HUES64 (cell line): ENCODE measurements at regions not wholly inside any gene's neighbourhood (a gene's known extent, or its start where the extent isn't known, plus 50 kb on each side); places are given as distances from the start of the nearest gene placed in this dataset.
"Not testable (repeated sequence)": the region's sequence is repeated elsewhere in the genome, so short reads cannot be mapped to it uniquely, and the experiment has no call there.

ENCODE experiments used
- H3K27ac ChIP-seq: 2 replicates; pipeline ENCODE4 v1.7.0; 2013; ENCODE audit warnings: low read depth, low read length, inconsistent platforms
- H3K27me3 ChIP-seq: 2 replicates; pipeline ENCODE4 v1.6.1; 2013; ENCODE audit warnings: mild to moderate bottlenecking, low read length; ENCODE audit not compliant: insufficient read depth
- H3K36me3 ChIP-seq: 2 replicates; pipeline ENCODE4 v1.6.1; 2013; ENCODE audit warnings: mild to moderate bottlenecking, low read length; ENCODE audit not compliant: insufficient read depth
- H3K4me1 ChIP-seq: 2 replicates; pipeline ENCODE4 v1.6.1; 2013; ENCODE audit warnings: mild to moderate bottlenecking, low read length, moderate library complexity; ENCODE audit not compliant: insufficient read depth
- H3K4me3 ChIP-seq: 2 replicates; pipeline ENCODE4 v1.5.1; 2013; ENCODE audit warnings: mild to moderate bottlenecking, low read length, moderate library complexity
- H3K9ac ChIP-seq: 2 replicates; pipeline ENCODE4 v1.6.1; 2013; ENCODE audit warnings: mild to moderate bottlenecking, low read depth, low read length
- H3K9me3 ChIP-seq: 2 replicates; pipeline ENCODE4 v1.6.1; 2013; ENCODE audit warnings: low read depth, low read length; ENCODE audit not compliant: insufficient read depth
- WGBS: fragments of 150-250, 120-280 bp; methylation state at CpG from one replicate; pipeline ENCODE4 v1.1.7; 2013; ENCODE audit warnings: missing lambda C conversion rate; 5-methylcytosine and 5-hydroxymethylcytosine counted together

- H3K27ac ChIP-seq, H3K27me3 ChIP-seq, H3K9me3 ChIP-seq, H3K36me3 ChIP-seq, H3K4me1 ChIP-seq, H3K9ac ChIP-seq: not testable (repeated sequence)
- WGBS, result 56% methylated on average over 7 of the region's 7 CpGs
- 0 out of 2 replicates have a peak overlapping the region, but pooled peaks have one; percentile 7 for H3K4me3 ChIP-seq
These were observed 114.3 kb upstream of the PALM2AKAP2 start for GRCh38 chr9:109665736-109666135.

GRCh38 chr9:109681301-109681700, 98.7 kb upstream of the PALM2AKAP2 start:
- H3K27ac ChIP-seq, result no peak overlapping the region
- H3K9ac ChIP-seq, result no peak overlapping the region
- H3K4me3 ChIP-seq, result no peak overlapping the region
- H3K4me1 ChIP-seq, result peaks cover 12% of the 10 kb centered on the region
- H3K36me3 ChIP-seq, result no peaks in the 10 kb centered on the region
- WGBS, result 85% methylated on average over 2 of the region's 2 CpGs
- H3K27me3 ChIP-seq, result no peaks in the 10 kb centered on the region
- H3K9me3 ChIP-seq, result no peaks in the 10 kb centered on the region

- Histone ChIP-seq H3K27ac (no peak overlapping the region), H3K9me3 (no peaks in the 10 kb centered on the region), H3K4me3 (no peak overlapping the region), H3K27me3 (no peaks in the 10 kb centered on the region), H3K4me1 (peaks cover 12% of the 10 kb centered on the region), H3K36me3 (no peaks in the 10 kb centered on the region), H3K9ac (no peak overlapping the region)
- WGBS, result 100% methylated on average over 1 of the region's 1 CpG
These were observed 97.8 kb upstream of the PALM2AKAP2 start for GRCh38 chr9:109682227-109682626.

GRCh38 chr9:109683521-109683920, 96.5 kb upstream of the PALM2AKAP2 start:
- no peak overlapping the region for H3K4me3 ChIP-seq
- H3K4me1 ChIP-seq, result peaks cover 12% of the 10 kb centered on the region
- no peak overlapping the region for H3K9ac ChIP-seq
- H3K27me3 ChIP-seq, result no peaks in the 10 kb centered on the region
- H3K27ac ChIP-seq, result no peak overlapping the region
- H3K9me3 ChIP-seq, result no peaks in the 10 kb centered on the region
- no peaks in the 10 kb centered on the region for H3K36me3 ChIP-seq
- 96% methylated on average over 3 of the region's 3 CpGs for WGBS

GRCh38 chr9:109689701-109690100, 90.3 kb upstream of the PALM2AKAP2 start:
- no peaks in the 10 kb centered on the region for H3K36me3 ChIP-seq
- no peaks in the 10 kb centered on the region for H3K9me3 ChIP-seq
- H3K9ac ChIP-seq, result no peak overlapping the region
- H3K27me3 ChIP-seq, result no peaks in the 10 kb centered on the region
- no peaks in the 10 kb centered on the region for H3K4me1 ChIP-seq
- no peak overlapping the region for H3K27ac ChIP-seq
- no peak overlapping the region for H3K4me3 ChIP-seq
- 90% methylated on average over 3 of the region's 3 CpGs for WGBS

GRCh38 chr9:109699019-109699418, 81.0 kb upstream of the PALM2AKAP2 start:
- H3K4me3 ChIP-seq, result no peak overlapping the region
- H3K9ac ChIP-seq, result no peak overlapping the region
- no peaks in the 10 kb centered on the region for H3K36me3 ChIP-seq
- no peaks in the 10 kb centered on the region for H3K27me3 ChIP-seq
- no peaks in the 10 kb centered on the region for H3K4me1 ChIP-seq
- H3K27ac ChIP-seq, result no peak overlapping the region
- no peaks in the 10 kb centered on the region for H3K9me3 ChIP-seq
- WGBS, result 90% methylated on average over 2 of the region's 2 CpGs

GRCh38 chr9:109704546-109704945, 75.5 kb upstream of the PALM2AKAP2 start:
- H3K9ac ChIP-seq, result no peak overlapping the region
- no peaks in the 10 kb centered on the region for H3K4me1 ChIP-seq
- no peak overlapping the region for H3K4me3 ChIP-seq
- H3K27me3 ChIP-seq, result no peaks in the 10 kb centered on the region
- WGBS, result 89% methylated on average over 2 of the region's 2 CpGs
- H3K27ac ChIP-seq, result no peak overlapping the region
- H3K36me3 ChIP-seq, result no peaks in the 10 kb centered on the region
- no peaks in the 10 kb centered on the region for H3K9me3 ChIP-seq

GRCh38 chr9:109705515-109705914, 74.5 kb upstream of the PALM2AKAP2 start:
- Histone ChIP-seq H3K27me3 (no peaks in the 10 kb centered on the region), H3K4me3 (no peak overlapping the region), H3K9ac (no peak overlapping the region), H3K27ac (no peak overlapping the region), H3K36me3 (no peaks in the 10 kb centered on the region), H3K4me1 (no peaks in the 10 kb centered on the region), H3K9me3 (no peaks in the 10 kb centered on the region)

- no peak overlapping the region for H3K4me3 ChIP-seq
- H3K4me1 ChIP-seq, result no peaks in the 10 kb centered on the region
- H3K9me3 ChIP-seq, result no peaks in the 10 kb centered on the region
- WGBS, result 92% methylated on average over 3 of the region's 3 CpGs
- no peak overlapping the region for H3K9ac ChIP-seq
- no peaks in the 10 kb centered on the region for H3K36me3 ChIP-seq
- H3K27me3 ChIP-seq, result no peaks in the 10 kb centered on the region
- no peak overlapping the region for H3K27ac ChIP-seq
These were observed 72.6 kb upstream of the PALM2AKAP2 start for GRCh38 chr9:109707355-109707754.

- H3K9me3 ChIP-seq, result no peaks in the 10 kb centered on the region
- H3K4me3 ChIP-seq, result no peak overlapping the region
- H3K27ac ChIP-seq, result no peak overlapping the region
- WGBS, result 93% methylated on average over 4 of the region's 4 CpGs
- no peaks in the 10 kb centered on the region for H3K27me3 ChIP-seq
- H3K4me1 ChIP-seq, result no peaks in the 10 kb centered on the region
- H3K9ac ChIP-seq, result no peak overlapping the region
- H3K36me3 ChIP-seq, result no peaks in the 10 kb centered on the region
These were observed 71.5 kb upstream of the PALM2AKAP2 start for GRCh38 chr9:109708451-109708945.

- Histone ChIP-seq H3K4me3 (no peak overlapping the region), H3K36me3 (no peaks in the 10 kb centered on the region), H3K4me1 (no peaks in the 10 kb centered on the region), H3K9ac (no peak overlapping the region), H3K27ac (no peak overlapping the region), H3K27me3 (no peaks in the 10 kb centered on the region), H3K9me3 (no peaks in the 10 kb centered on the region)
- WGBS, result 95% methylated on average over 3 of the region's 3 CpGs
These were observed 70.1 kb upstream of the PALM2AKAP2 start for GRCh38 chr9:109709866-109710265.

- Histone ChIP-seq H3K27ac (no peak overlapping the region), H3K9me3 (no peaks in the 10 kb centered on the region), H3K27me3 (no peaks in the 10 kb centered on the region), H3K9ac (no peak overlapping the region), H3K36me3 (no peaks in the 10 kb centered on the region), H3K4me1 (no peaks in the 10 kb centered on the region), H3K4me3 (no peak overlapping the region)
- 84% methylated on average over 1 of the region's 1 CpG for WGBS
These were observed 69.2 kb upstream of the PALM2AKAP2 start for GRCh38 chr9:109710830-109711229.
